BJ (cell line): ENCODE measurements at regions not wholly inside any gene's neighbourhood (a gene's known extent, or its start where the extent isn't known, plus 50 kb on each side); places are given as distances from the start of the nearest gene placed in this dataset.
"Not testable (repeated sequence)": the region's sequence is repeated elsewhere in the genome, so short reads cannot be mapped to it uniquely, and the experiment has no call there.

ENCODE experiments used
- CTCF ChIA-PET: fragments of 350-600 bp; formaldehyde crosslinking; extraction: SDS; loops from one replicate; lab custom pipeline; 2021; ENCODE audit warnings: antibody characterized with exemption, inconsistent platforms; lab: Yijun Ruan, JAX
- POLR2A ChIA-PET: fragments of 300-600 bp; sonication (Branson Sonifier 250); formaldehyde crosslinking; extraction: SDS; loops from one replicate; lab custom pipeline; 2021; ENCODE audit warnings: antibody characterized with exemption; lab: Charles Lee
- DNase-seq: peaks from one replicate; pipeline ENCODE4 v3.0.0-alpha.2; 2011; ENCODE audit warnings: low read depth
- H3K27me3 ChIP-seq: 2 replicates; pipeline ENCODE4 v1.6.0; 2011; ENCODE audit warnings: low read length; ENCODE audit not compliant: control insufficient read depth, insufficient read depth
- H3K36me3 ChIP-seq: 2 replicates; pipeline ENCODE4 v1.5.1; 2011; ENCODE audit warnings: low read length; ENCODE audit not compliant: control insufficient read depth, insufficient read depth
- H3K4me3 ChIP-seq: 2 replicates; pipeline ENCODE4 v1.5.1; 2011; ENCODE audit warnings: low read depth, mild to moderate bottlenecking, control low read depth, low read length
- TF ChIP-seq, protein P1 (sequence below): IDR thresholded peaks from 2 replicates; pipeline ENCODE4 v1.5.1; 2011; ENCODE audit warnings: low read depth, mild to moderate bottlenecking, control low read depth, inconsistent platforms, low read length, moderate library complexity; ENCODE audit not compliant: insufficient read depth

DNA sequence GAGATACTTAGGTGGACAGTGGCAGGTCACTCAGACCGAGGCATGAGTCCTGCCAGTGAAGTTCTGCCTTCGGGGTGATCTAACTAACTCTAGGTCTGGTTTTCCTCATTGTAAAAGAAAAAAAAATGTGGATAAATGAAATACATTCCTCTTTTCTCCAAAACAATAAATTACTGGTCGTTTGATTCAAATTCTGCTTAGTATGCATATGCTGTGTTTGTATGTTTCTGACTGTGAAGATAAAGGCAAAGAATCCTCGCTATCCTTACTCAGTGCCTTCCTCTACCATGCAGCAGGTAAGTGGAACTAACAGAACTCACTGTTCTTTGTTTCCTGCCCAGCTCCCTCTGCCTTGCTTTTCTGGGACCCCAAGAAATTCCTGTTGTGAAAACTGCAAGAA is 330.1 kb downstream of the SUCLG1 start:
- no peak for DNase-seq
- no peak overlapping the region for H3K4me3 ChIP-seq
- ChIA-PET CTCF (interaction anchor here (0.6 kb wide), 1 partner anchor 11 kb away, joined by 3 read pairs; no protein-coding TSS in a partner anchor), POLR2A (no interaction called here)
- no peaks in the 10 kb centered on the region for H3K27me3 ChIP-seq
- TF ChIP-seq, protein P1, sequence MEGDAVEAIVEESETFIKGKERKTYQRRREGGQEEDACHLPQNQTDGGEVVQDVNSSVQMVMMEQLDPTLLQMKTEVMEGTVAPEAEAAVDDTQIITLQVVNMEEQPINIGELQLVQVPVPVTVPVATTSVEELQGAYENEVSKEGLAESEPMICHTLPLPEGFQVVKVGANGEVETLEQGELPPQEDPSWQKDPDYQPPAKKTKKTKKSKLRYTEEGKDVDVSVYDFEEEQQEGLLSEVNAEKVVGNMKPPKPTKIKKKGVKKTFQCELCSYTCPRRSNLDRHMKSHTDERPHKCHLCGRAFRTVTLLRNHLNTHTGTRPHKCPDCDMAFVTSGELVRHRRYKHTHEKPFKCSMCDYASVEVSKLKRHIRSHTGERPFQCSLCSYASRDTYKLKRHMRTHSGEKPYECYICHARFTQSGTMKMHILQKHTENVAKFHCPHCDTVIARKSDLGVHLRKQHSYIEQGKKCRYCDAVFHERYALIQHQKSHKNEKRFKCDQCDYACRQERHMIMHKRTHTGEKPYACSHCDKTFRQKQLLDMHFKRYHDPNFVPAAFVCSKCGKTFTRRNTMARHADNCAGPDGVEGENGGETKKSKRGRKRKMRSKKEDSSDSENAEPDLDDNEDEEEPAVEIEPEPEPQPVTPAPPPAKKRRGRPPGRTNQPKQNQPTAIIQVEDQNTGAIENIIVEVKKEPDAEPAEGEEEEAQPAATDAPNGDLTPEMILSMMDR = no peak
- H3K36me3 ChIP-seq = no peaks in the 10 kb centered on the region

DNA sequence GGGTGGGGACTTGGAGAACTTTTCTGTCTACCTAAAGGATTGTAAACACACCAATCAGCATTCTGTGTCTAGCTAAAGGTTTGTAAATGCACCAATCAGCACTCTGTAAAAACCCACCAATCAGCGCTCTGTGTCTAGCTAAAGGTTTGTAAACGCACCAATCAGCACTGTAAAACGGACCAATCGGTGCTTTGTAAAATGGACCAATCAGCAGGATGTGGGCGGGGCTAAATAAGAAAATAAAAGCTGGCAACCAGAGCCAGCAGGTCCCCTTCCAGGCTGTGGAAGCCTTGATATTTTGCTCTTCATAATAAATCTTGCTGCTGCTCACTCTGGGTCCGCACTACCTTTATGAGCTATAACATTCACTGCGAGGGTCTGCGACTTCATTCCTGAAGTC is 331.3 kb downstream of the SUCLG1 start:
- H3K27me3 ChIP-seq, DNase-seq, CTCF ChIA-PET, POLR2A ChIA-PET, H3K36me3 ChIP-seq, H3K4me3 ChIP-seq: not testable (repeated sequence)

DNA sequence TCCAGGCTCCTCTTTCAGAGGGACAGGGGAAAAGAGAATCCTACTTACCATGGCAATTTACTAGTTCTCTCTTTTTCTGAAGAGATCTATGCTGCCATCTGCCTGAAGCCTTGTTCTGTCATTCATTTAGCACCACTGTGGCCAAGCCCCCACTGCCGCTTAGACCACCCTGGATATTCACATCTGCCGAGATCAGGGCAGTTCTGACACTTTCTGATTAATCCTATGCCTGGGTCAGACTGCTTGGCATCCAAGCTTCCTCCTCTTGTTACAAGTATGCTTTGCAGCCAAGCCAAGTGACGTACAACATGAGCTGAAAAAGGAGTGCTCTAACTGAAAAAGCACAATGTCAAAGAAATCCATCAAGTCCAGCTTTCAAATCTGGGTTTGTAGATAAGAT is 332.6 kb downstream of the SUCLG1 start:
- CTCF ChIA-PET = interaction anchor here (1.4 kb wide), 1 partner anchor 10 kb away, joined by 3 read pairs; no protein-coding TSS in a partner anchor
- POLR2A ChIA-PET = no interaction called here
- no peak for DNase-seq
- H3K36me3 ChIP-seq = no peaks in the 10 kb centered on the region
- TF ChIP-seq, protein P1 = no peak
- no peaks in the 10 kb centered on the region for H3K27me3 ChIP-seq
- no peak overlapping the region for H3K4me3 ChIP-seq

DNA sequence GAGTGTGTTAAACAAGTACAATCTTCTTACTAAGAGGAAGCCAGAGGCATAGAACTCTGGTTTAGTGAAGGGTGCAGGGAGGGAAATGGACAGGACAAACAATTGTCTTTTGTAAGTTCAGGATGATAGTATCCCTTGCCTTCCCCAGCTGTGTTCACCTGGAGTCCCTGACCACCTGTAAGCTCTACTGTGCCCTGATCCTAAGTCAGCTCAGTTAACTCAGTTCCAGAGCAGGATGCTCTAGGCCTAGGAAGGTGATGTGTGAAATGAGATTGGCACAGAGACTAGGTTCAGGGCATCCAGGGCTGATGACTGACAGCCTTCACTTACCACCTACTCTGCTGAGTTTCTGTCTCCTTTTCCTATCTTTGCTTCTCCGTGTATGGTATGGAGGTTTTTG is 333.0 kb downstream of the SUCLG1 start:
- Histone ChIP-seq H3K27me3 (no peaks in the 10 kb centered on the region), H3K4me3 (no peak overlapping the region), H3K36me3 (no peaks in the 10 kb centered on the region)
- ChIA-PET POLR2A (no interaction called here), CTCF (interaction anchor here (0.8 to 1.4 kb wide), 2 partner anchors 10 to 172 kb away, joined by 3 to 4 read pairs; no protein-coding TSS in a partner anchor)
- TF ChIP-seq, protein P1 = no peak
- DNase-seq = no peak

DNA sequence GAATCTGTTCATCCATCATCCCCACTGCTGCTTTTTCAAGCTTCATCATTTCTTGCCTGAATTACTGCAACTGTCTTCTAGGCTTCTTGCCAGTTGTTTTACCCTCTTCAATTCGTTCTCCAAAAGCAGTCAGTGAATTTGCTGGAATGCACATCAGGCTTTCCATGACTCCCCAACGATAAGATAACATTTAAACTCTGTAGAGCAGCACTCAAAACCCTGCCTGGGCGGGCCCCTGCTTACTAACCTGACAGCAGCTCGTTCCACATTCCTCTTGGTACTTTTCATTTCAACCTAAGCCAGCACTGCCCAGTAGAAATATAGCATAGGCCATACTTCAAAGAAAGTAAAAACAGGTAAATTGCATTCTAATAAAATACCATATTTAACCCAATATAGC is 342.9 kb downstream of the SUCLG1 start:
- H3K36me3 ChIP-seq = no peaks in the 10 kb centered on the region
- no peak overlapping the region for H3K4me3 ChIP-seq
- TF ChIP-seq, protein P1 = no peak
- no peak for DNase-seq
- H3K27me3 ChIP-seq = no peaks in the 10 kb centered on the region
- CTCF ChIA-PET = interaction anchor here (1.2 kb wide), 1 partner anchor 11 kb away, joined by 3 read pairs; no protein-coding TSS in a partner anchor
- POLR2A ChIA-PET = no interaction called here

DNA sequence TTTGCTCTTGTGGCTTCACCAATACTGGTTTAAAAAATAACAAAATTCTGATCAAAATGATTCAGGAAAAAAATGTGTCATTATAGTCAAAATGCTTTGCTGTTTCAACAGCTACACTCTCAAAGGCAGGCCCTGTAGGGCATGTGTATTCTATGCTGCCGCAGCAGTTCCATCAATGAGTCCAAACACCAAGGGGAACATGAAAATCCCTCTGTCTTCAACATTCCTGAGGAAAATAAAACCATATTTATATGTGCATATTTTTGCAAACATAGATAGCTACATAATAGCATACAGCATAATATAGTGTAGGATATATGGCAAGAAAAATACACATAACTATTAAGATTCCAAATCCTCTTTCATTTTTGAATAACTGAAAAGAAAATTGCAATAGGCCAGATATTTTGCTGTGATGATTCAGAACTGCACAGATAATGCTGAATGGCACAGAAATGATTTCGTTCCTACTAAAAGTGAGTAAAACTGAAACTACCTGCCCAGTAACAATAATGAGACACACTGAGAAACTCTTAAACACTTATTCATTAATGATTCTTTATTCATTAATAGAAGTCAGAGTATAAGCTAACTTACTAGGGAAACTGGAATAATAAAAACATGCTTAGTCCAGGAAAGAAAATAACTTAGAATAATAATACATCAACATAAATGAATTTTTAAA is 343.8 kb downstream of the SUCLG1 start:
- TF ChIP-seq, protein P1 = no peak
- ChIA-PET POLR2A (no interaction called here), CTCF (no interaction called here)

DNA sequence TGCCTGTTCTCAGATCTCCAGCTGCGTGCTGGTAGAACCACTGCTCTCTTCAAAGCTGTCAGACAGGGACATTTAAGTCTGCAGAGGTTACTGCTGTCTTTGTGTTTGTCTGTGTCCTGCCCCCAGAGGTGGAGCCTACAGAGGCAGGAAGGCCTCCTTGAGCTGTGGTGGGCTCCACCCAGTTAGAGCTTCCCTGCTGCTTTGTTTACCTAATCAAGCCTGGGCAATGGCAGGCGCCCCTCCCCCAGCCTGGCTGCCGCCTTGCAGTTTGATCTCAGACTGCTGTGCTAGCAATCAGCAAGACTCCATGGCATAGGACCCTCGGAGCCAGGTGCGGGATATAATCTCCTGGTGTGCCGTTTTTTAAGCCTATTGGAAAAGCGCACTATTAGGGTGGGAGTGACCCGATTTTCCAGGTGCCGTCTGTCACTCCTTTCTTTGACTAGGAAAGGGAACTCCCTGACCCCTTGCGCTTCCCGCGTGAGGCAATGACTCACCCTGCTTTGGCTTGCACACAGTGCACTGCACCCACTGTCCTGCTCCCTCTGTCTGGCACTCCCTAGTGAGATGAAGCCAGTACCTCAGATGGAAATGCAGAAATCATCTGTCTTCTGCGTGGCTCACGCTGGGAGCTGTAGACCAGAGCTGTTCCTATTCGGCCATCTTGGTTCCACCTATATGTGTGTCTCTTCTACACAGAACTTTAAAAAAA is 355.1 kb downstream of the SUCLG1 start:
- H3K4me3 ChIP-seq, CTCF ChIA-PET, H3K36me3 ChIP-seq, POLR2A ChIA-PET, DNase-seq, H3K27me3 ChIP-seq: not testable (repeated sequence)

More for the DNA sequence above, 343.8 kb downstream of the SUCLG1 start:
- no peak overlapping the region for H3K4me3 ChIP-seq
- H3K27me3 ChIP-seq = no peaks in the 10 kb centered on the region
- H3K36me3 ChIP-seq = no peaks in the 10 kb centered on the region
- DNase-seq = no peak
